ENCODE measurements at regions not wholly inside any gene's neighbourhood (a gene's known extent, or its start where the extent isn't known, plus 50 kb on each side); places are given as distances from the start of the nearest gene placed in this dataset.
A peak's percentile ranks its signal among the peaks of the same experiment; 100 is the strongest.

GRCh38 chr3:107970993-107971580, 119.7 kb downstream of the CD47 start:
- Histone ChIP-seq H3K4me1 (ENCODE audit: control insufficient read depth, extremely low read depth, insufficient read depth, low read length) (peaks cover 16% of the 10 kb centered on the region), H3K79me2 (ENCODE audit: control insufficient read depth, insufficient read depth, low read length) (no peaks in the 10 kb centered on the region), H3K9me3 (replicated peaks; ENCODE audit: control insufficient read depth, insufficient read depth, low read length) (no peaks in the 10 kb centered on the region), H3K9ac (replicated peaks; ENCODE audit: extremely low read depth, insufficient read depth, low read length) (no peak overlapping the region), H2AFZ (ENCODE audit: low read depth, low read length) (no peak overlapping the region), H3K4me3 (replicated peaks in 1 of 3; ENCODE audit: insufficient read depth in 1 of 3, low read depth in 1 of 3, low read length in 3 of 3) (no peak overlapping the region), H3K27ac (ENCODE audit: insufficient read depth, low read depth, low read length) (no peak overlapping the region), H4K20me1 (replicated peaks; ENCODE audit: control insufficient read depth, extremely low read depth, insufficient read depth, low read length) (no peaks in the 10 kb centered on the region), H3K4me2 (ENCODE audit: insufficient read depth, low read length) (no peak overlapping the region), H3K9me1 (replicated peaks; ENCODE audit: control insufficient read depth, extremely low read depth, insufficient read depth, low read length) (no peaks in the 10 kb centered on the region), H3K36me3 (ENCODE audit: control insufficient read depth in 2 of 2, extremely low read depth in 1 of 2, insufficient read depth in 2 of 2, low read length in 2 of 2) (no peaks in the 10 kb centered on the region), H3K27me3 (ENCODE audit: control insufficient read depth in 2 of 2, insufficient read depth in 2 of 2, low read length in 2 of 2) (no peaks in the 10 kb centered on the region)
- intact Hi-C loops (cut with micrococcal nuclease) (loop anchor here (2.0 kb wide), 1 partner anchor 16 kb away; no protein-coding TSS in a partner anchor), dilution Hi-C loops (cut with MboI; ENCODE audit: extremely low pct_ligation_motif_present, low sequenced_read_pairs) (no loop called here)
- DNase-seq (ENCODE audit: low read depth, low spot score) (no peak), FAIRE-seq (no peak)
- TF ChIP-seq MYC (IDR thresholded peaks at IDR 0.05; ENCODE audit: low read depth, low read length) (no peak), FOS (IDR thresholded peaks at IDR 0.05; ENCODE audit: borderline replicate concordance, insufficient read depth, low read length) (no peak), MAX (IDR thresholded peaks at IDR 0.05; ENCODE audit: insufficient read depth, insufficient read length) (no peak), POLR2A (IDR thresholded peaks at IDR 0.05; ENCODE audit: low read depth, low read length) (no peak), JUN (IDR thresholded peaks at IDR 0.05; ENCODE audit: borderline replicate concordance, insufficient read depth, insufficient read length, low read depth) (no peak)
- ChIA-PET CTCF (interaction anchor here (1.0 to 2.2 kb wide), 4 partner anchors 9 to 43 kb away, joined by 4 to 10 read pairs (median 7); no protein-coding TSS in a partner anchor), POLR2A (interaction anchor here (0.7 kb wide), 1 partner anchor 11 kb away, joined by 3 read pairs; no protein-coding TSS in a partner anchor)
- no TSS peak for BruUV-seq (replicated peaks)

- peak; percentile 23 for TF ChIP-seq GATA2 (IDR thresholded peaks at IDR 0.05; ENCODE audit: insufficient read depth, insufficient read length, low read depth, low read length)
- TF ChIP-seq POLR2AphosphoS5 (IDR thresholded peaks at IDR 0.05; ENCODE audit: insufficient read depth, low read depth, low read length), result peak; percentile 41
- TF ChIP-seq FOS (IDR thresholded peaks at IDR 0.05; ENCODE audit: borderline replicate concordance, insufficient read depth, low read length), result peak; percentile 38
- no peak for TF ChIP-seq EZH2 (IDR thresholded peaks at IDR 0.05; ENCODE audit: borderline replicate concordance, low read depth, low read length, severe bottlenecking)
- Histone ChIP-seq H3K79me2 (ENCODE audit: control insufficient read depth, insufficient read depth, low read length) (no peaks in the 10 kb centered on the region), H3K4me1 (ENCODE audit: control insufficient read depth, extremely low read depth, insufficient read depth, low read length) (peaks cover 16% of the 10 kb centered on the region), H3K4me3 (replicated peaks in 1 of 3; ENCODE audit: insufficient read depth in 1 of 3, low read depth in 1 of 3, low read length in 3 of 3) (no peak overlapping the region), H3K9me3 (replicated peaks; ENCODE audit: control insufficient read depth, insufficient read depth, low read length) (no peaks in the 10 kb centered on the region), H3K9me1 (replicated peaks; ENCODE audit: control insufficient read depth, extremely low read depth, insufficient read depth, low read length) (no peaks in the 10 kb centered on the region), H2AFZ (ENCODE audit: low read depth, low read length) (peak overlapping the region; percentile 44), H4K20me1 (replicated peaks; ENCODE audit: control insufficient read depth, extremely low read depth, insufficient read depth, low read length) (no peaks in the 10 kb centered on the region), H3K27me3 (ENCODE audit: control insufficient read depth in 2 of 2, insufficient read depth in 2 of 2, low read length in 2 of 2) (no peaks in the 10 kb centered on the region), H3K4me2 (ENCODE audit: insufficient read depth, low read length) (peak overlapping the region; percentile 47), H3K9ac (replicated peaks; ENCODE audit: extremely low read depth, insufficient read depth, low read length) (no peak overlapping the region), H3K27ac (ENCODE audit: insufficient read depth, low read depth, low read length) (peak overlapping the region; percentile 25), H3K36me3 (ENCODE audit: control insufficient read depth in 2 of 2, extremely low read depth in 1 of 2, insufficient read depth in 2 of 2, low read length in 2 of 2) (no peaks in the 10 kb centered on the region)
- DNase-seq (ENCODE audit: low read depth, low spot score) (peak; percentile 92), FAIRE-seq (peak; percentile 96)
- no TSS peak for BruUV-seq (replicated peaks)
- ChIA-PET CTCF (interaction anchor here (0.6 to 2.2 kb wide), 9 partner anchors 8 to 507 kb away, joined by 3 to 10 read pairs (median 4); no protein-coding TSS in a partner anchor), POLR2A (interaction anchor here (0.7 kb wide), 1 partner anchor 11 kb away, joined by 3 read pairs; no protein-coding TSS in a partner anchor)
- intact Hi-C loops (cut with micrococcal nuclease) (loop anchor here (2.0 kb wide), 1 partner anchor 17 kb away; no protein-coding TSS in a partner anchor), dilution Hi-C loops (cut with MboI; ENCODE audit: extremely low pct_ligation_motif_present, low sequenced_read_pairs) (no loop called here)
Measured at GRCh38 chr3:107969994-107970819, 120.6 kb downstream of the CD47 start.
